B cell (primary cell): ENCODE measurements at regions not wholly inside any gene's neighbourhood (a gene's known extent, or its start where the extent isn't known, plus 50 kb on each side); places are given as distances from the start of the nearest gene placed in this dataset.

Experiments used
- ATAC-seq: fragments of 200-7000 bp; cut with Tn5 transposase; one replicate; pipeline ENCODE4 v1.10.0; 2021; ENCODE audit warnings: low read depth, mild to moderate bottlenecking, moderate number of reproducible peaks, moderate library complexity
- CTCF ChIA-PET: fragments of 350-600 bp; sonication (Branson Sonifier 250); formaldehyde crosslinking; loops from one replicate; lab custom pipeline; 2021; ENCODE audit warnings: antibody characterized with exemption, inconsistent platforms; lab: Charles Lee
- POLR2A ChIA-PET: fragments of 350-600 bp; sonication (Branson Sonifier 250); formaldehyde crosslinking; loops from one replicate; lab custom pipeline; 2021; ENCODE audit warnings: antibody characterized with exemption; lab: Charles Lee
- DNase-seq: peaks from one replicate; pipeline ENCODE4 v3.0.0; 2013
- H2AFZ ChIP-seq: 2 replicates; pipeline ENCODE4 v1.6.1; 2012; ENCODE audit warnings: mild to moderate bottlenecking, low read depth, low read length; ENCODE audit not compliant: insufficient read depth, poor library complexity, severe bottlenecking
- H3K27ac ChIP-seq, 2 donors: 1 replicate in 1 of 2; 2 replicates in 1 of 2; pipeline ENCODE4 v1.5.1; 2012 to 2013; ENCODE audit warnings: low read length in 2 of 2, mild to moderate bottlenecking in 2 of 2, moderate library complexity in 1 of 2
- H3K27me3 ChIP-seq, 4 experiments: fragments of 200-600 bp in 1 of 4; sonication (generic) in 1 of 4; replicated peaks in 1 of 4; 1 replicate in 2 of 4; 2 replicates in 2 of 4; pipeline versions ENCODE4 v1.6.1 to v1.7.0; 2013 to 2016; ENCODE audit warnings: low read length in 3 of 4, mild to moderate bottlenecking in 2 of 4, mixed read lengths in 1 of 4, moderate library complexity in 1 of 4; ENCODE audit not compliant: insufficient read depth in 4 of 4, control insufficient read depth in 3 of 4; ENCODE audit errors: control extremely low read depth in 1 of 4
- H3K36me3 ChIP-seq, 2 experiments: replicated peaks in 1 of 2; 1 replicate in 1 of 2; 2 replicates in 1 of 2; pipeline versions ENCODE4 v1.6.1 to v1.7.1; 2013; ENCODE audit warnings: low read length in 1 of 2; ENCODE audit not compliant: insufficient read depth in 2 of 2, control insufficient read depth in 1 of 2; ENCODE audit errors: control extremely low read depth in 1 of 2, extremely low read depth in 1 of 2
- H3K4me1 ChIP-seq, 2 donors: fragments of 200-600 bp in 1 of 2; sonication (generic) in 1 of 2; 1 replicate in 1 of 2; 2 replicates in 1 of 2; pipeline versions ENCODE4 v1.5.1 to v1.6.1; 2013 to 2017; ENCODE audit warnings: low read length in 2 of 2; ENCODE audit not compliant: control insufficient read depth in 2 of 2, insufficient read depth in 2 of 2
- H3K4me2 ChIP-seq: replicated peaks from 2 replicates; pipeline ENCODE3; 2012; ENCODE audit warnings: mild to moderate bottlenecking, low read depth, low read length; ENCODE audit not compliant: poor library complexity, severe bottlenecking
- H3K4me3 ChIP-seq, 5 experiments: fragments of 200-600 bp in 1 of 5; sonication (generic) in 1 of 5; 1 replicate in 3 of 5; 2 replicates in 2 of 5; pipeline versions ENCODE4 v1.5.1 to v1.7.0; 2011 to 2016; ENCODE audit warnings: low read length in 4 of 5, mild to moderate bottlenecking in 4 of 5, low read depth in 2 of 5, control low read depth in 1 of 5, moderate library complexity in 1 of 5; ENCODE audit not compliant: insufficient read depth in 1 of 5; ENCODE audit errors: control extremely low read depth in 1 of 5, extremely low read depth in 1 of 5
- H3K79me2 ChIP-seq: fragments of 200-600 bp; sonication (generic); one replicate; pipeline ENCODE4 v1.6.0; 2016; ENCODE audit warnings: low read length; ENCODE audit not compliant: control insufficient read depth, insufficient read depth
- H3K9ac ChIP-seq: fragments of 200-600 bp; sonication (generic); 2 replicates; pipeline ENCODE4 v1.6.1; 2017; ENCODE audit warnings: mild to moderate bottlenecking, low read length, moderate library complexity
- H3K9me3 ChIP-seq, 3 donors: one replicate each; pipeline versions ENCODE4 v1.6.1 to v1.7.1; 2013; ENCODE audit warnings: low read length in 2 of 3; ENCODE audit not compliant: control insufficient read depth in 2 of 3, insufficient read depth in 1 of 3; ENCODE audit errors: control extremely low read depth in 1 of 3
- H4K20me1 ChIP-seq: 2 replicates; pipeline ENCODE4 v1.6.0; 2012; ENCODE audit warnings: mild to moderate bottlenecking, low read length; ENCODE audit not compliant: insufficient read depth, control insufficient read depth, poor library complexity, severe bottlenecking
- H3K27ac Mint-ChIP-seq: one replicate; pipeline ENCODE4 v1.8.0; 2021; ENCODE audit warnings: mixed read lengths
- H3K27me3 Mint-ChIP-seq: one replicate; pipeline ENCODE4 v1.8.0; 2021; ENCODE audit warnings: mixed read lengths
- H3K4me1 Mint-ChIP-seq: one replicate; pipeline ENCODE4 v1.8.0; 2021; ENCODE audit warnings: mixed read lengths
- H3K4me3 Mint-ChIP-seq: one replicate; pipeline ENCODE4 v1.8.0; 2021; ENCODE audit warnings: mixed read lengths
- H3K9me3 Mint-ChIP-seq: one replicate; pipeline ENCODE4 v1.8.0; 2022; ENCODE audit warnings: mixed read lengths; ENCODE audit not compliant: insufficient read depth
- CTCF ChIP-seq: fragments of 200-600 bp; IDR thresholded peaks from one replicate; pipeline ENCODE4 v1.8.0; 2022; ENCODE audit warnings: antibody characterized with exemption, mild to moderate bottlenecking
- EZH2 ChIP-seq: IDR thresholded peaks from 2 replicates; pipeline ENCODE4 v1.6.1; 2012; ENCODE audit warnings: borderline replicate concordance, low read depth, mild to moderate bottlenecking, moderate library complexity, low read length; ENCODE audit not compliant: insufficient read depth, poor library complexity, severe bottlenecking
- WGBS: methylation state at CpG from one replicate; pipeline ENCODE4 v1.1.5; 2013; ENCODE audit warnings: missing lambda C conversion rate; ENCODE audit not compliant: insufficient coverage; 5-methylcytosine and 5-hydroxymethylcytosine counted together
- intact Hi-C: fragments of 100-400 bp; cut with micrococcal nuclease; formaldehyde crosslinking; loops from one replicate; pipeline ENCODE4 v1.10.0; 2022

- no peaks in the 10 kb centered on the region for H3K9me3 Mint-ChIP-seq
- no peak overlapping the region for H3K4me3 Mint-ChIP-seq
- no peak overlapping the region for H3K27ac ChIP-seq
- no peaks in the 10 kb centered on the region for H3K4me1 ChIP-seq
- no peak overlapping the region for H3K4me2 ChIP-seq
- WGBS: no CpG with 5 or more reads among the region's 3 CpGs
- no peaks in the 10 kb centered on the region for H3K36me3 ChIP-seq
- no peak overlapping the region for H3K9ac ChIP-seq
- intact Hi-C loops: no loop called here
- POLR2A ChIA-PET: no interaction called here
- no peak overlapping the region for H3K27ac Mint-ChIP-seq
- ATAC-seq (no peak), DNase-seq (no peak)
- no peaks in the 10 kb centered on the region for H3K79me2 ChIP-seq
- H3K27me3 Mint-ChIP-seq: peaks cover 7% of the 10 kb centered on the region
- TF ChIP-seq CTCF (no peak), EZH2 (no peak)
- no peak overlapping the region for H2AFZ ChIP-seq
- CTCF ChIA-PET: no interaction called here
- H3K4me3 ChIP-seq: no peak overlapping the region
- H3K9me3 ChIP-seq: no peaks in the 10 kb centered on the region
- peaks cover 0 to 3% (median 0%) of the 10 kb centered on the region in 4 experiments for H3K27me3 ChIP-seq
- no peaks in the 10 kb centered on the region for H3K4me1 Mint-ChIP-seq
- no peaks in the 10 kb centered on the region for H4K20me1 ChIP-seq
Observed at GRCh38 chr11:122168218-122168617, 52.2 kb upstream of the BLID start.

GRCh38 chr11:122167100-122167499, 51.1 kb upstream of the BLID start:
- Histone ChIP-seq H3K27me3 (peaks cover 0 to 3% (median 0%) of the 10 kb centered on the region in 4 experiments), H3K9me3 (no peaks in the 10 kb centered on the region), H4K20me1 (no peaks in the 10 kb centered on the region), H3K4me2 (no peak overlapping the region), H3K27ac (no peak overlapping the region), H3K4me1 (no peaks in the 10 kb centered on the region), H3K36me3 (no peaks in the 10 kb centered on the region), H3K79me2 (no peaks in the 10 kb centered on the region), H3K9ac (no peak overlapping the region), H2AFZ (no peak overlapping the region), H3K4me3 (no peak overlapping the region)
- TF ChIP-seq CTCF (no peak), EZH2 (no peak)
- Mint-ChIP-seq H3K27me3 (peaks cover 7% of the 10 kb centered on the region), H3K9me3 (no peaks in the 10 kb centered on the region), H3K4me3 (no peak overlapping the region), H3K4me1 (no peaks in the 10 kb centered on the region), H3K27ac (no peak overlapping the region)
- intact Hi-C loops: no loop called here
- WGBS: 83% methylated on average over 1 of the region's 3 CpGs
- DNase-seq (no peak), ATAC-seq (no peak)
- ChIA-PET CTCF (no interaction called here), POLR2A (no interaction called here)
